GM06990 (cell line): ENCODE measurements at regions not wholly inside any gene's neighbourhood (a gene's known extent, or its start where the extent isn't known, plus 50 kb on each side); places are given as distances from the start of the nearest gene placed in this dataset.

Experiments
- DNase-seq: peaks from one replicate; pipeline ENCODE4 v3.0.0-alpha.2; 2011; ENCODE audit not compliant: insufficient read length; ENCODE audit errors: extremely low read depth
- H3K27me3 ChIP-seq: replicated peaks from 2 replicates; pipeline ENCODE4 v1.6.0; 2011; ENCODE audit warnings: low read length; ENCODE audit not compliant: control insufficient read depth, insufficient read depth
- H3K36me3 ChIP-seq: 2 replicates; pipeline ENCODE4 v1.5.1; 2011; ENCODE audit warnings: low read length; ENCODE audit not compliant: control insufficient read depth, insufficient read depth
- H3K4me3 ChIP-seq: replicated peaks from 2 replicates; pipeline ENCODE4 v1.5.1; 2011; ENCODE audit warnings: low read depth, mild to moderate bottlenecking, control low read depth, low read length
- TF ChIP-seq, protein P1 (sequence below): IDR thresholded peaks from 2 replicates; pipeline ENCODE4 v1.5.1; 2011; ENCODE audit warnings: low read length, control low read depth, mild to moderate bottlenecking, inconsistent platforms; ENCODE audit not compliant: insufficient read depth, poor library complexity, severe bottlenecking

DNA sequence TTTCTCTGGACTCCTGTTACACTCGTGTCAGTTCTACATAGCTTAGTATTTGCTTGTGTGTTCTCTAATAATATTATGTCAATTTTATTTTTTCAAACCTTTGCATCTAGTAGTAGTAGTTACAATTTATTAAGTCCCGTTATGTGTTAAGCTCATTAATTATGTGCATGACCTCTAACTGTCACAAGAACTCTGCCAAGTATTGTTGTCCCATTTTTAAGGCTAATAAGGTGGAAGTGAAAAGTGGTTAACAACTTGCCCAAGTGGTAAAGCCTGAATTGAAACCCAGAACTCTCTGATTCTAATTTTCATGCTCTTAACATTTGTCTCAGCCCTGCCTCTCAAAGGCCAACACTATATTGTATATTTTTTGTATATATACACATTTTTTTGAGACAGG is 221.6 kb downstream of the DMRT2 start:
- no peak overlapping the region for H3K4me3 ChIP-seq
- DNase-seq = no peak
- H3K27me3 ChIP-seq = no peaks in the 10 kb centered on the region; the same call in 1 of the 2 replicates
- TF ChIP-seq, protein P1, sequence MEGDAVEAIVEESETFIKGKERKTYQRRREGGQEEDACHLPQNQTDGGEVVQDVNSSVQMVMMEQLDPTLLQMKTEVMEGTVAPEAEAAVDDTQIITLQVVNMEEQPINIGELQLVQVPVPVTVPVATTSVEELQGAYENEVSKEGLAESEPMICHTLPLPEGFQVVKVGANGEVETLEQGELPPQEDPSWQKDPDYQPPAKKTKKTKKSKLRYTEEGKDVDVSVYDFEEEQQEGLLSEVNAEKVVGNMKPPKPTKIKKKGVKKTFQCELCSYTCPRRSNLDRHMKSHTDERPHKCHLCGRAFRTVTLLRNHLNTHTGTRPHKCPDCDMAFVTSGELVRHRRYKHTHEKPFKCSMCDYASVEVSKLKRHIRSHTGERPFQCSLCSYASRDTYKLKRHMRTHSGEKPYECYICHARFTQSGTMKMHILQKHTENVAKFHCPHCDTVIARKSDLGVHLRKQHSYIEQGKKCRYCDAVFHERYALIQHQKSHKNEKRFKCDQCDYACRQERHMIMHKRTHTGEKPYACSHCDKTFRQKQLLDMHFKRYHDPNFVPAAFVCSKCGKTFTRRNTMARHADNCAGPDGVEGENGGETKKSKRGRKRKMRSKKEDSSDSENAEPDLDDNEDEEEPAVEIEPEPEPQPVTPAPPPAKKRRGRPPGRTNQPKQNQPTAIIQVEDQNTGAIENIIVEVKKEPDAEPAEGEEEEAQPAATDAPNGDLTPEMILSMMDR = no peak
- H3K36me3 ChIP-seq = no peaks in the 10 kb centered on the region

DNA sequence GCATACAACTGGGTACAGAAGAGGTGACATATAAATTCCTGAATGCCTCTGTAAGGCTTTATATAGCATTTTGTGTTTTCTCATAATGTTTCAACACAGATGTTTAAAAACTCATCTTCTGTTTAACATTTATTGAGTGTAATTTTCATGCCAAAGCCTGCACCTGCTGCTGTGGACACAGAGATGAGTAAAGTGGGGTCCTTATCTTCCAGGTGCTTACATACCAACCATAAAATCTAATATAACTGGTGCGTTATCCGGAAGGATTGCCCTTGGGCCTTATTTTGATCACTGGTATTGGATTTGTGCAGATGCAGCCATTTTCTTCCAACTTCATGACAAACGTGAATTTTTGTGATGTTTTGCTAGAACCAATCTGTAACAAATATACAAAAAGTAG is 222.3 kb downstream of the DMRT2 start:
- TF ChIP-seq, protein P1 = no peak
- no peaks in the 10 kb centered on the region; the same call in 1 of the 2 replicates for H3K27me3 ChIP-seq
- DNase-seq = no peak
- H3K36me3 ChIP-seq = no peaks in the 10 kb centered on the region
- H3K4me3 ChIP-seq = no peak overlapping the region

DNA sequence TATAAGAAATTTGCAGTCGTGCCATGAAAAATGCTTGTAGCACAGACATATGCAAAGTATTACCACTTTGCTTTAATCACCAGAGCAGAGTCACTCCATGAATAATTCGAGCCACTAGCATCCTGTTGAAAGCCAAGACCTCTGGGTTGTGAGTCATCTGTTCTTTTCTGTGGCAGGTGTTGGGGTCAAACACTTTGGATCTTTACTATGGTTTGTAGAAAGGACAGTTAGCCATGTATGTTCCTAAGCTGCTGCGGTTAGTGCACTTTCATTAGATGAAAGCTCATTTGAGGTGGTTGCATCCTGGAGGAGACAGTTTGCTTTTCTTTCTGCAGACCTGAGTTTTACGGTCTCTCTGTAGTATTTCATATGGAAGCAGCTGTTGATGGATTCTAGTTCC is 223.7 kb downstream of the DMRT2 start:
- TF ChIP-seq, protein P1 = no peak
- H3K27me3 ChIP-seq = no peaks in the 10 kb centered on the region; the same call in 1 of the 2 replicates
- H3K36me3 ChIP-seq = no peaks in the 10 kb centered on the region
- no peak overlapping the region for H3K4me3 ChIP-seq
- no peak for DNase-seq

DNA sequence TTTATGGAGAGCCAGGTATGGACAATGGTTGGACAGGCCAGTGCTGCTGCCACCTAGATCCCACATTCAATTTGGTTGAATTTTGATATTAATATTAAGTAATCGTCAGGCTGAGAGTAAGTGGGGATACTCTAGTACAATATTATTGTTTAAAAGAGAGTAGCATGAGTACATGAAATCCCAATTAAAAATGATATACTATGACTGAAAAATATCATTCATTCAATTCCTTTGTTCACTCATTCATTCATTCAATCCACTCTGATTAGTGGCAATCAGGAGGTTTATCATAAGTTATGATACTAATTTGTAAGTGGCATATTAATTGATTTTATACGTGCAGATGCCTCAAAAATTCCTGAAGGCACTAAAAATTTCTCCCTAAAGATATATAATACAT is 224.2 kb downstream of the DMRT2 start:
- H3K36me3 ChIP-seq = no peaks in the 10 kb centered on the region
- TF ChIP-seq, protein P1 = no peak
- no peak for DNase-seq
- no peak overlapping the region for H3K4me3 ChIP-seq
- no peaks in the 10 kb centered on the region; the same call in 1 of the 2 replicates for H3K27me3 ChIP-seq

DNA sequence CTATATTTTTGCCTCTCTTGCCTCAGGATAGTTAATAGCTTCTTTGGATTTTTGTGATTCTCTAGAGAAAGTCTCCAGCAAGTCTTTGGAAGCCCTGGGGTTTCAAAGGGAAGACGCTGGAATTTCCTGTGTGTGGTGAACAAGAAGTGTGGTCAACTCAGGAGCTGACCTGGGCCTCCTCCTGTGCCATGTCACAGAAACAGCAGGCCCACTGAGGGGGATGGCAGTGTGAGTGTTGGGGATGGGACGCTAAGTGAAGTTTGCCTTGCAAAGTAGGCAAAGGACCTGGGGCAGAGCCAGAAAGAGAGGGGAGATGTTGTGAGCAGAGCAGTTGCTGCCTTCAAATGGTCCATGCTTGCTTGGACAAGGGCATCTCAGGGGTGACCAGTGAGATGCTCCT is 226.3 kb downstream of the DMRT2 start:
- DNase-seq = no peak
- Histone ChIP-seq H3K36me3 (no peaks in the 10 kb centered on the region), H3K4me3 (no peak overlapping the region), H3K27me3 (no peaks in the 10 kb centered on the region; the same call in 1 of the 2 replicates)
- TF ChIP-seq, protein P1 = no peak

DNA sequence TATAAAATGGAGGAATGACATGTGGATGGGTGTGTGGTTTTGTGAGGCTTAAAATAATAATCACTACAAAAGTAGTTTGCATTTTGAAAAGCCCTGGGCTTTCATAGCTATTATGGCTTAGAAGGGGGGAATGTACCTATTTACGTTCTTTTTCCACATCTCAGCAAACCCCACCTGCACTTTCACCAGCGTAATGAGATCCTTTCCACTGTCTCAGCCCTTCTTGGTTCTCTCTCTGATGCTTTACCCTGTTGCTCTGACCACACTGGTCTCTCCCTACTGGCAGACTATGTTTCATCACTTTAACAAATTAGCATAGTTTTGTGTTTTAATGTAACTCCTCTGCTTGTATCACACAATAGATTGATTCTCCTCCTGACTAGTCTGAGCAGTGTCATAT is 234.6 kb downstream of the DMRT2 start:
- H3K27me3 ChIP-seq = no peaks in the 10 kb centered on the region; the same call in 1 of the 2 replicates
- TF ChIP-seq, protein P1 = no peak
- no peak for DNase-seq
- no peaks in the 10 kb centered on the region for H3K36me3 ChIP-seq
- no peak overlapping the region for H3K4me3 ChIP-seq
